ENCODE measurements at regions not wholly inside any gene's neighbourhood (a gene's known extent, or its start where the extent isn't known, plus 50 kb on each side); places are given as distances from the start of the nearest gene placed in this dataset.

GRCh38 chr14:55749946-55750345 is 169.9 kb downstream of the KTN1 start:
- TF ChIP-seq EZH2 (IDR thresholded peaks at IDR 0.05; ENCODE audit: insufficient read depth, low read length) (no peak), CTCF (IDR thresholded peaks at IDR 0.05; ENCODE audit: insufficient read depth, low read depth, low read length) (no peak)
- Histone ChIP-seq H2AFZ (ENCODE audit: low read depth, low read length) (no peak overlapping the region), H3K4me3 (ENCODE audit: insufficient read depth, low read depth, low read length) (no peak overlapping the region), H3K9me3 (ENCODE audit: insufficient read depth, low read depth, low read length) (no peaks in the 10 kb centered on the region), H3K4me2 (ENCODE audit: low read length) (no peak overlapping the region), H3K4me1 (ENCODE audit: insufficient read depth, low read length) (peaks cover 15% of the 10 kb centered on the region), H4K20me1 (ENCODE audit: insufficient read depth, low read length) (no peaks in the 10 kb centered on the region), H3K27ac (ENCODE audit: low read depth, low read length) (no peak overlapping the region), H3K27me3 (ENCODE audit: insufficient read depth, low read length) (no peaks in the 10 kb centered on the region), H3K36me3 (ENCODE audit: insufficient read depth, low read length) (no peaks in the 10 kb centered on the region), H3K79me2 (ENCODE audit: insufficient read depth, low read length) (no peaks in the 10 kb centered on the region), H3K9ac (ENCODE audit: low read length) (no peak overlapping the region)
- FAIRE-seq (no peak), DNase-seq (ENCODE audit: low read depth) (no peak)
- Mint-ChIP-seq H3K36me3 (ENCODE audit: low read depth, unreplicated experiment) (peaks cover 3% of the 10 kb centered on the region), H3K9me3 (ENCODE audit: unreplicated experiment) (no peaks in the 10 kb centered on the region), H3K27ac (ENCODE audit: unreplicated experiment) (no peak overlapping the region), H3K4me3 (ENCODE audit: unreplicated experiment) (no peak overlapping the region), H3K4me1 (ENCODE audit: low read depth, unreplicated experiment) (peaks cover 39% of the 10 kb centered on the region), H3K27me3 (ENCODE audit: low read depth, unreplicated experiment) (peaks cover 3% of the 10 kb centered on the region)

- no peak overlapping the region for H3K4me3 ChIP-seq (ENCODE audit: insufficient read depth, low read depth, low read length)
- no peaks in the 10 kb centered on the region for H3K79me2 ChIP-seq (ENCODE audit: insufficient read depth, low read length)
- Mint-ChIP-seq H3K36me3 (ENCODE audit: low read depth, unreplicated experiment) (peaks cover 3% of the 10 kb centered on the region), H3K4me3 (ENCODE audit: unreplicated experiment) (no peak overlapping the region), H3K9me3 (ENCODE audit: unreplicated experiment) (no peaks in the 10 kb centered on the region), H3K27me3 (ENCODE audit: low read depth, unreplicated experiment) (peaks cover 3% of the 10 kb centered on the region), H3K27ac (ENCODE audit: unreplicated experiment) (no peak overlapping the region), H3K4me1 (ENCODE audit: low read depth, unreplicated experiment) (peaks cover 20% of the 10 kb centered on the region)
- no peaks in the 10 kb centered on the region for H3K36me3 ChIP-seq (ENCODE audit: insufficient read depth, low read length)
- DNase-seq (ENCODE audit: low read depth) (peak; percentile 65), FAIRE-seq (no peak)
- H3K4me1 ChIP-seq (ENCODE audit: insufficient read depth, low read length): peaks cover 11% of the 10 kb centered on the region
- no peak overlapping the region for H3K27ac ChIP-seq (ENCODE audit: low read depth, low read length)
- H3K27me3 ChIP-seq (ENCODE audit: insufficient read depth, low read length): no peaks in the 10 kb centered on the region
- no peaks in the 10 kb centered on the region for H4K20me1 ChIP-seq (ENCODE audit: insufficient read depth, low read length)
- no peak overlapping the region for H2AFZ ChIP-seq (ENCODE audit: low read depth, low read length)
- H3K9me3 ChIP-seq (ENCODE audit: insufficient read depth, low read depth, low read length): no peaks in the 10 kb centered on the region
- no peak overlapping the region for H3K9ac ChIP-seq (ENCODE audit: low read length)
- peak overlapping the region; percentile 25 for H3K4me2 ChIP-seq (ENCODE audit: low read length)
- TF ChIP-seq EZH2 (IDR thresholded peaks at IDR 0.05; ENCODE audit: insufficient read depth, low read length) (no peak), CTCF (IDR thresholded peaks at IDR 0.05; ENCODE audit: insufficient read depth, low read depth, low read length) (no peak)
Measured at GRCh38 chr14:55752580-55753390, 172.8 kb downstream of the KTN1 start.

- Histone ChIP-seq H3K4me1 (ENCODE audit: insufficient read depth, low read length) (peaks cover 11% of the 10 kb centered on the region), H3K4me2 (ENCODE audit: low read length) (no peak overlapping the region), H3K36me3 (ENCODE audit: insufficient read depth, low read length) (no peaks in the 10 kb centered on the region), H2AFZ (ENCODE audit: low read depth, low read length) (no peak overlapping the region), H3K27me3 (ENCODE audit: insufficient read depth, low read length) (no peaks in the 10 kb centered on the region), H3K4me3 (ENCODE audit: insufficient read depth, low read depth, low read length) (no peak overlapping the region), H3K9me3 (ENCODE audit: insufficient read depth, low read depth, low read length) (no peaks in the 10 kb centered on the region), H4K20me1 (ENCODE audit: insufficient read depth, low read length) (no peaks in the 10 kb centered on the region), H3K27ac (ENCODE audit: low read depth, low read length) (no peak overlapping the region), H3K9ac (ENCODE audit: low read length) (no peak overlapping the region), H3K79me2 (ENCODE audit: insufficient read depth, low read length) (no peaks in the 10 kb centered on the region)
- Mint-ChIP-seq H3K36me3 (ENCODE audit: low read depth, unreplicated experiment) (no peaks in the 10 kb centered on the region), H3K27me3 (ENCODE audit: low read depth, unreplicated experiment) (peaks cover 3% of the 10 kb centered on the region), H3K9me3 (ENCODE audit: unreplicated experiment) (no peaks in the 10 kb centered on the region), H3K4me3 (ENCODE audit: unreplicated experiment) (no peak overlapping the region), H3K27ac (ENCODE audit: unreplicated experiment) (no peak overlapping the region), H3K4me1 (ENCODE audit: low read depth, unreplicated experiment) (peaks cover 18% of the 10 kb centered on the region)
- FAIRE-seq (no peak), DNase-seq (ENCODE audit: low read depth) (no peak)
- TF ChIP-seq EZH2 (IDR thresholded peaks at IDR 0.05; ENCODE audit: insufficient read depth, low read length) (no peak), CTCF (IDR thresholded peaks at IDR 0.05; ENCODE audit: insufficient read depth, low read depth, low read length) (no peak)
Measured at GRCh38 chr14:55754471-55754870, 174.5 kb downstream of the KTN1 start.
